CD4-positive, alpha-beta T cell (primary cell): ENCODE measurements at regions not wholly inside any gene's neighbourhood (a gene's known extent, or its start where the extent isn't known, plus 50 kb on each side); places are given as distances from the start of the nearest gene placed in this dataset.

ENCODE experiments used
- ATAC-seq: fragments of 200-7000 bp; cut with Tn5 transposase; one replicate; pipeline ENCODE4 v1.10.0; 2022; ENCODE audit warnings: mild to moderate bottlenecking; ENCODE audit not compliant: poor library complexity
- CTCF ChIA-PET: fragments of 350-600 bp; sonication (Branson Sonifier 250); formaldehyde crosslinking; loops from one replicate; lab custom pipeline; 2021; ENCODE audit warnings: antibody characterized with exemption, inconsistent platforms; lab: Charles Lee
- POLR2A ChIA-PET: fragments of 350-600 bp; sonication (Branson Sonifier 250); formaldehyde crosslinking; loops from one replicate; lab custom pipeline; 2021; ENCODE audit warnings: antibody characterized with exemption, inconsistent platforms; lab: Charles Lee
- DNase-seq, 14 experiments: peaks; one replicate each; pipeline ENCODE4 v3.0.0-alpha.2; 2013 to 2020; ENCODE audit warnings: mixed read lengths in 2 of 14
- H3K27ac ChIP-seq, 2 donors: one replicate each; pipeline versions ENCODE4 v1.5.1 to v1.7.0; 2013; ENCODE audit warnings: low read length in 2 of 2, low read depth in 1 of 2, mild to moderate bottlenecking in 1 of 2
- H3K27me3 ChIP-seq, 2 experiments: 1 replicate in 1 of 2; 2 replicates in 1 of 2; pipeline versions ENCODE4 v1.6.1 to v1.7.0; 2013; ENCODE audit warnings: low read length in 2 of 2, control low read depth in 1 of 2, mild to moderate bottlenecking in 1 of 2, moderate library complexity in 1 of 2; ENCODE audit not compliant: insufficient read depth in 2 of 2, control insufficient read depth in 1 of 2
- H3K36me3 ChIP-seq: one replicate; pipeline ENCODE4 v1.6.1; 2013; ENCODE audit warnings: low read length, control low read depth; ENCODE audit not compliant: insufficient read depth
- H3K4me1 ChIP-seq: one replicate; pipeline ENCODE4 v1.6.1; 2013; ENCODE audit warnings: low read length, control low read depth; ENCODE audit not compliant: insufficient read depth
- H3K4me3 ChIP-seq: one replicate; pipeline ENCODE4 v1.5.1; 2013; ENCODE audit warnings: mild to moderate bottlenecking, low read length, moderate library complexity
- H3K9me3 ChIP-seq, 2 experiments: 1 replicate in 1 of 2; 2 replicates in 1 of 2; pipeline versions ENCODE4 v1.6.1 to v1.7.0; 2013; ENCODE audit warnings: low read length in 2 of 2, mild to moderate bottlenecking in 2 of 2, control low read depth in 1 of 2, moderate library complexity in 1 of 2; ENCODE audit not compliant: control insufficient read depth in 1 of 2, insufficient read depth in 1 of 2
- H3K27ac Mint-ChIP-seq: one replicate; pipeline ENCODE4 v1.8.0; 2020; ENCODE audit warnings: mixed read lengths
- H3K27me3 Mint-ChIP-seq: one replicate; pipeline ENCODE4 v1.8.0; 2021; ENCODE audit warnings: mixed read lengths
- H3K36me3 Mint-ChIP-seq: one replicate; pipeline ENCODE4 v1.8.0; 2021; ENCODE audit warnings: low read depth, mixed read lengths
- H3K4me1 Mint-ChIP-seq: one replicate; pipeline ENCODE4 v1.8.0; 2021; ENCODE audit warnings: low read depth, mixed read lengths
- H3K4me3 Mint-ChIP-seq: one replicate; pipeline ENCODE4 v1.8.0; 2020; ENCODE audit warnings: mild to moderate bottlenecking, mixed read lengths
- H3K9me3 Mint-ChIP-seq: one replicate; pipeline ENCODE4 v1.8.0; 2020; ENCODE audit warnings: mixed read lengths
- intact Hi-C, 2 experiments: fragments of 100-400 bp; cut with DNase I in 1 of 2; cut with micrococcal nuclease in 1 of 2; formaldehyde crosslinking; loops; one replicate each; pipeline versions ENCODE4 v1.15.1 to v1.9.0; 2023 to 2025; cut with DNase I, micrococcal nuclease
- TF ChIP-seq, protein P1 (sequence below): fragments of 200-600 bp; IDR thresholded peaks from one replicate; pipeline ENCODE4 v1.8.0; 2022; ENCODE audit warnings: antibody characterized with exemption, mild to moderate bottlenecking

DNA sequence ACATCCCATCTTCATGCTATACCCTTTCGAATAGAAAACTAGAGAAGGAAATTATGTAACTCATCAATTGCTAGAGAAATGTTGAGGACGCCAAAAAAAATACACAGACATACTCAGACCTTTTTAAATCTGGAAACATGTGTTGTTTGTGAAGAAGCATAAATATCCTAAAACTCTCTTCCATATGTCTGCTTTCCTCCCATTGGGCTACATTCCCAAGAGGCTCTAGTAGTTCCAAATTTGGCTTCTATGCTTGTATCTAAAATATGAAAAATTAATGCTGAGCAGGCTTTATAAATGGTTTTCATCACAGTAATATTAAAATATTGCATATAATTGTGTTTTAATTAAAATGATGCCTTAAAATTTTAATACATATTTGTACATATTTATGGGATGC, 297.9 kb upstream of the PSMD7 start:
- ATAC-seq (no peak), DNase-seq (no peak)
- no peaks in the 10 kb centered on the region for H3K36me3 Mint-ChIP-seq
- intact Hi-C loops: no loop called here
- CTCF ChIA-PET: no interaction called here
- Histone ChIP-seq H3K4me3 (no peak overlapping the region), H3K36me3 (no peaks in the 10 kb centered on the region), H3K9me3 (peaks cover 3 to 5% of the 10 kb centered on the region in 2 experiments), H3K27ac (no peak overlapping the region), H3K27me3 (no peaks in the 10 kb centered on the region), H3K4me1 (no peaks in the 10 kb centered on the region)
- no peaks in the 10 kb centered on the region for H3K4me1 Mint-ChIP-seq
- POLR2A ChIA-PET: no interaction called here
- no peaks in the 10 kb centered on the region for H3K27me3 Mint-ChIP-seq
- TF ChIP-seq, protein P1, sequence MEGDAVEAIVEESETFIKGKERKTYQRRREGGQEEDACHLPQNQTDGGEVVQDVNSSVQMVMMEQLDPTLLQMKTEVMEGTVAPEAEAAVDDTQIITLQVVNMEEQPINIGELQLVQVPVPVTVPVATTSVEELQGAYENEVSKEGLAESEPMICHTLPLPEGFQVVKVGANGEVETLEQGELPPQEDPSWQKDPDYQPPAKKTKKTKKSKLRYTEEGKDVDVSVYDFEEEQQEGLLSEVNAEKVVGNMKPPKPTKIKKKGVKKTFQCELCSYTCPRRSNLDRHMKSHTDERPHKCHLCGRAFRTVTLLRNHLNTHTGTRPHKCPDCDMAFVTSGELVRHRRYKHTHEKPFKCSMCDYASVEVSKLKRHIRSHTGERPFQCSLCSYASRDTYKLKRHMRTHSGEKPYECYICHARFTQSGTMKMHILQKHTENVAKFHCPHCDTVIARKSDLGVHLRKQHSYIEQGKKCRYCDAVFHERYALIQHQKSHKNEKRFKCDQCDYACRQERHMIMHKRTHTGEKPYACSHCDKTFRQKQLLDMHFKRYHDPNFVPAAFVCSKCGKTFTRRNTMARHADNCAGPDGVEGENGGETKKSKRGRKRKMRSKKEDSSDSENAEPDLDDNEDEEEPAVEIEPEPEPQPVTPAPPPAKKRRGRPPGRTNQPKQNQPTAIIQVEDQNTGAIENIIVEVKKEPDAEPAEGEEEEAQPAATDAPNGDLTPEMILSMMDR: no peak
- H3K4me3 Mint-ChIP-seq: no peak overlapping the region
- peaks cover 8% of the 10 kb centered on the region for H3K9me3 Mint-ChIP-seq
- no peak overlapping the region for H3K27ac Mint-ChIP-seq

DNA sequence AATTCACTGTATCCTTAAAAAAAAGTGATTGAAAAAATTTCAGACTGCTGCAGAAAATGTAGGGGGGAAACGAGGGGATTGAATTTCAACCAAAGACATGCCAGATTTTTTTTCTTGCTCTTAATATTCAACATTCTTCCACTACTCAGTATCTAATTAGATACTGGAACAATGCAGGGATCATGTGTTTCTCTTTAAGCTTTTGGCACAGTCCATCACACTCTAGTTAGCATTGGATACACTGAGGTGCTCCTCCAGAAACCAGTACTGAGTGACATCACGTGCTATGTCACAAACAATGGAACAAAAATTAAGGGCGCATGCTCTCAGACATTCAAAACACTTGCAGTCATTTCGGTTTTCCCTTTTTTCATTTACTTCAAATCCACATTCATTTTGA, 298.6 kb upstream of the PSMD7 start:
- Mint-ChIP-seq H3K4me3 (no peak overlapping the region), H3K27ac (no peak overlapping the region)
- H3K9me3 ChIP-seq: no peaks in the 10 kb centered on the region

DNA sequence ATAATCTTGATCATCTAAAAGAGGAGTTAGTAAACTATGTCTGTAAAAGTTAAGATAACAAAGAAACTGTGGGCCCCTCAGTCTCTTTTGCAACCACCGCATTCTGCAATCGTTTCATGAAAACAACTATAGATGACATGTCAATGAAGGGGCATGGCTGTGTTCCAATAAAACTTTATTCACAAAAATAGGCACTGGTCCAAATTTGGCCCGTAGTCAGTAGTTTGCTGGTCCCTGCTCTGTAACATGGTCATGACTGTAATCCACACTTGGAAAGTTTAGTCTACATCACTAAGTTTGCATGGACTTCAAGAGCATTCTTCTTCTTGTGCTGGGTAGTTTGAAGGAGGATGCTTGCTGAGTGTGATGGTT, 299.3 kb upstream of the PSMD7 start:
- TF ChIP-seq, protein P1: no peak
- Histone ChIP-seq H3K27ac (no peak overlapping the region), H3K36me3 (no peaks in the 10 kb centered on the region), H3K9me3 (no peaks in the 10 kb centered on the region), H3K4me1 (no peaks in the 10 kb centered on the region), H3K4me3 (no peak overlapping the region), H3K27me3 (no peaks in the 10 kb centered on the region)
- Mint-ChIP-seq H3K4me3 (no peak overlapping the region), H3K9me3 (peaks cover 8% of the 10 kb centered on the region), H3K4me1 (no peaks in the 10 kb centered on the region), H3K27ac (no peak overlapping the region), H3K27me3 (no peaks in the 10 kb centered on the region), H3K36me3 (no peaks in the 10 kb centered on the region)
- no peak for ATAC-seq
- intact Hi-C loops: no loop called here
- ChIA-PET POLR2A (no interaction called here), CTCF (no interaction called here)
- DNase-seq: no peak

More for the DNA sequence above, 298.6 kb upstream of the PSMD7 start:
- intact Hi-C loops: no loop called here
- CTCF ChIA-PET: no interaction called here
- no peaks in the 10 kb centered on the region for H3K36me3 ChIP-seq
- no peak overlapping the region for H3K4me3 ChIP-seq
- POLR2A ChIA-PET: no interaction called here
- no peak for ATAC-seq
- DNase-seq: no peak
- no peak overlapping the region for H3K27ac ChIP-seq
- H3K27me3 ChIP-seq: no peaks in the 10 kb centered on the region
- H3K4me1 ChIP-seq: no peaks in the 10 kb centered on the region
- H3K9me3 Mint-ChIP-seq: peaks cover 8% of the 10 kb centered on the region
- TF ChIP-seq, protein P1: no peak
- H3K36me3 Mint-ChIP-seq: no peaks in the 10 kb centered on the region
- no peaks in the 10 kb centered on the region for H3K27me3 Mint-ChIP-seq
- H3K4me1 Mint-ChIP-seq: no peaks in the 10 kb centered on the region
